Mesothelial cell of epicardium (in vitro differentiated cells): ENCODE measurements at regions not wholly inside any gene's neighbourhood (a gene's known extent, or its start where the extent isn't known, plus 50 kb on each side); places are given as distances from the start of the nearest gene placed in this dataset.

Source experiments
- DNase-seq, 2 experiments: peaks; one replicate each; pipeline ENCODE4 v3.0.0; 2021; ENCODE audit warnings: low spot score in 2 of 2; ENCODE audit not compliant: unreplicated experiment in 2 of 2
- H3K27ac Mint-ChIP-seq: 2 replicates; pipeline ENCODE4 v1.8.0; 2021; ENCODE audit warnings: mixed read lengths
- H3K27me3 Mint-ChIP-seq: 2 replicates; pipeline ENCODE4 v1.8.0; 2021; ENCODE audit warnings: low read depth, mixed read lengths
- H3K36me3 Mint-ChIP-seq: 2 replicates; pipeline ENCODE4 v1.8.0; 2021; ENCODE audit warnings: mixed read lengths
- H3K4me1 Mint-ChIP-seq: 2 replicates; pipeline ENCODE4 v1.8.0; 2021; ENCODE audit warnings: mixed read lengths
- H3K4me3 Mint-ChIP-seq: 2 replicates; pipeline ENCODE4 v1.8.0; 2021; ENCODE audit warnings: mild to moderate bottlenecking, moderate library complexity, mixed read lengths
- H3K9me3 Mint-ChIP-seq: 2 replicates; pipeline ENCODE4 v1.8.0; 2021; ENCODE audit warnings: mixed read lengths
- CTCF ChIP-seq: fragments of 200-600 bp; sonication (generic); IDR thresholded peaks from one replicate; pipeline ENCODE4 v1.5.0; 2021; ENCODE audit warnings: antibody characterized with exemption; ENCODE audit not compliant: unreplicated experiment

- Mint-ChIP-seq H3K4me1 (no peaks in the 10 kb centered on the region), H3K9me3 (peaks cover 18% of the 10 kb centered on the region)
Observed at GRCh38 chrX:136975684-136976470, 57.9 kb downstream of the GPR101 start.

GRCh38 chrX:136967966-136968365 lies 65.8 kb downstream of the GPR101 start:
- Mint-ChIP-seq H3K4me3 (no peak overlapping the region), H3K9me3 (peaks cover 22% of the 10 kb centered on the region)
- TF ChIP-seq CTCF: no peak

More at GRCh38 chrX:136975684-136976470, 57.9 kb downstream of the GPR101 start:
- Mint-ChIP-seq H3K27ac (no peak overlapping the region), H3K4me3 (no peak overlapping the region), H3K27me3 (no peaks in the 10 kb centered on the region), H3K36me3 (peaks cover 2% of the 10 kb centered on the region)
- no peak for DNase-seq
- no peak for TF ChIP-seq CTCF

GRCh38 chrX:136963973-136964372 lies 69.8 kb downstream of the GPR101 start:
- peaks cover 37% of the 10 kb centered on the region for H3K9me3 Mint-ChIP-seq
- no peaks in the 10 kb centered on the region for H3K4me1 Mint-ChIP-seq
- no peak overlapping the region for H3K4me3 Mint-ChIP-seq

More at GRCh38 chrX:136967966-136968365, 65.8 kb downstream of the GPR101 start:
- Mint-ChIP-seq H3K4me1 (no peaks in the 10 kb centered on the region), H3K27me3 (no peaks in the 10 kb centered on the region), H3K27ac (no peak overlapping the region), H3K36me3 (peaks cover 2% of the 10 kb centered on the region)
- DNase-seq: no peak

GRCh38 chrX:136961594-136962135 lies 72.1 kb downstream of the GPR101 start:
- H3K9me3 Mint-ChIP-seq: peaks cover 33% of the 10 kb centered on the region

More at GRCh38 chrX:136963973-136964372, 69.8 kb downstream of the GPR101 start:
- TF ChIP-seq CTCF: no peak
- H3K27me3 Mint-ChIP-seq: no peaks in the 10 kb centered on the region
- H3K27ac Mint-ChIP-seq: no peak overlapping the region
- no peak for DNase-seq
- H3K36me3 Mint-ChIP-seq: peaks cover 2% of the 10 kb centered on the region

GRCh38 chrX:136954930-136955329 lies 74.4 kb upstream of the RBMX start:
- H3K27ac Mint-ChIP-seq: no peak overlapping the region
- H3K9me3 Mint-ChIP-seq: peaks cover 16% of the 10 kb centered on the region
- DNase-seq: no peak
- TF ChIP-seq CTCF: peak; percentile 32
- no peaks in the 10 kb centered on the region for H3K27me3 Mint-ChIP-seq
- peaks cover 4% of the 10 kb centered on the region for H3K36me3 Mint-ChIP-seq
- H3K4me3 Mint-ChIP-seq: no peak overlapping the region
- H3K4me1 Mint-ChIP-seq: no peaks in the 10 kb centered on the region

More at GRCh38 chrX:136961594-136962135, 72.1 kb downstream of the GPR101 start:
- Mint-ChIP-seq H3K27me3 (no peaks in the 10 kb centered on the region), H3K27ac (no peak overlapping the region), H3K4me3 (no peak overlapping the region), H3K36me3 (peaks cover 2% of the 10 kb centered on the region), H3K4me1 (no peaks in the 10 kb centered on the region)
- no peak for TF ChIP-seq CTCF
- no peak for DNase-seq
